ENCODE measurements at regions not wholly inside any gene's neighbourhood (a gene's known extent, or its start where the extent isn't known, plus 50 kb on each side); places are given as distances from the start of the nearest gene placed in this dataset.
"Not testable (repeated sequence)": the region's sequence is repeated elsewhere in the genome, so short reads cannot be mapped to it uniquely, and the experiment has no call there.

DNA sequence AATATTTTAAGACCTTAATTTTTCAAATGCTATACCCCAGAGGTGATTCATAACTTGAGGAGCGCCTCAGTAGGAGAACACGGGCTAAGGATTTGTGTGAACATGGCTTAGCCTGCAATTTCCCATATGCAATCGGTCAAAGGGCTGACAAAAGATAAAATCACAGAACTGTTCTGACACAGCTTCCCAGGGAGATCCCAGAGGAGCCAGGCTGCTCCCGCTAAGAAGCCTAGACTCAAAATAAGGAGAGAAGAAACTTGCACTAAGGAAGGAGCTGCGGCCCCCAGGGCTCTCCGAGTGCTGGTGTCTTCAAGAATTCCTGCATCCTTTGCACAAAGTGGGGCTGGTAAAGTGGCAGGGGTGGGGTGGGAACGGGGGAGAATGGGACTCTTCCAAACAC lies 106.3 kb upstream of the DLG1 start:
- no peak for DNase-seq

- no peak for DNase-seq
Measured at GRCh38 chr3:197404030-197404429, 105.6 kb upstream of the DLG1 start.

DNA sequence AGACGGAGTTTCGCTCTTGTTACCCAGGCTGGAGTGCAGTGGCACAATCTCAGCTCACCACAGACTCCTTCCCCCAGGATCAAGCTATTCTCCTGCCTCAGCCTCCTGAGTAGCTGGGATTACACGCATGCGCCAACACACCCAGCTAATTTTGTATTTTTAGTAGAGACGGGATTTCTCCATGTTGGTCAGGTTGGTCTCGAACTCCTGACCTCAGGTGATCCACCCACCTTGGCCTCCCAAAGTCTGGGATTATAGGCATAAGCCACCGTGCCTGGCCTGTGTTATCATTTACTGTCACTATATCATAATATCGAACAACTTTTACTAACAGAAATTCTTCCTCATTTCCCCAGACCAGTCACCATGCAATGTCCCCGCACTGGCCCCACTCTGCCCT lies 104.0 kb upstream of the DLG1 start:
- not testable (repeated sequence) for DNase-seq

DNA sequence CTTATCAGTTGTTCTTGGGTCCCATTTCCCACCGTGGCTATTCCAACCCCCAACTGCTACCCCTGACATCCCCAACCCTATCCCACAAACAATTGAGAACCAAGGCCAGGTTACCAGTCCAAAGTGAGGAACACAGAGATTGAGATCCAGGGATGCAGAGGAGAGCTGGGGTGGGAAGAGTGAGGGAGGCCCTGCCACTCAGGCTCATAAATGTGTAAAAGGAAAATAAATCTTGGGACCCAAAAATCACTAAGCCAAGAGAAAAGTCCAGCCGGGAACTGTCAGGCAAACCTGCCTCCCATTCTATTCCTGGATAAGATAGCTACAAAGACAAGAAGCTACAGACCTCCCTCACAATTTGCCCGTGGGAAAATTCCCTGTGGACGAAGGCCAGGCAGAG lies 101.1 kb upstream of the DLG1 start:
- DNase-seq, result no peak

- no peak for DNase-seq
Measured at GRCh38 chr3:197398286-197398878, 100.0 kb upstream of the DLG1 start.

DNA sequence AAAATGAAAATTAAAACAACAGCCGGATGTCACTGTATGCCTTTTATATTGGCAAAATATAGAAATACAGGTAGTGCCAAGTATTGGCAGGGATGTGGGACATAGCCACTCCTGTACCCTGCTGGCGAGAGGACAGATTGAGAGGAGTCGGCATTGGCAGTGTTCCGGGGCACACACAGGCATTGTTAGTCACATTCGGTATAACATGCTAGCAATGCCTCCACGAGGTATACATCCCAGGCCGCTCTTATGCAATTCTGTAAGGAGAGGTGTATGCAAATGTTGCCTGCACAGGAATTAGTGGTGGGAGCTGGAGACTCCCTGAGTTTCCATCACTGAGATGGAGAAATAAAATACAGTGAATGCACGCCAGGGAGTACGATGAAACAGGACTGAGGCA lies 99.4 kb upstream of the DLG1 start:
- no peak for DNase-seq

GRCh38 chr3:197394464-197395321 lies 96.3 kb upstream of the DLG1 start:
- DNase-seq, result no peak

- not testable (repeated sequence) for DNase-seq
Measured at GRCh38 chr3:197394126-197394463, 95.7 kb upstream of the DLG1 start.

DNA sequence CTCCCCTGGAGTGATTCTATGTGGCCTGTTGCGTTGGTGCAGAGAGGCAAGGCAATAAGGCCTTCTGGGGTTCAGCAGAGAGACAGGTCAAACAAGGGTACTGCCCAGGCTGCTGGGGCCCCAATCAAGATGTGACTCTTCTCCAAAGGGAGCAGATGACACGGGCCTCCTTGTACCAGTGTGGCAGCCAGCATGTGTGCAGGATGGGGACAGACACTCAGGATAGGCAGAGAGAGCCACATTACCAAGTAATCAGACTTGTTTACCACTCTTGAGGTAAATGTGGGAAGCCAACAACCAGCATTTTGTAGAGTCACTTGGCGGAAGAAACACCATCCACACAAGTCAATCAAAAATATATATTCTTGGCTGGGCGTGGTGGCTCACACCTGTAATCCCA lies 95.3 kb upstream of the DLG1 start:
- DNase-seq, result no peak

- DNase-seq, result no peak
Measured at GRCh38 chr3:197392961-197393360, 94.5 kb upstream of the DLG1 start.

GRCh38 chr3:197381371-197381770 lies 83.0 kb upstream of the DLG1 start:
- DNase-seq, result no peak

GRCh38 chr3:197380786-197381185 lies 82.4 kb upstream of the DLG1 start:
- no peak for DNase-seq

GRCh38 chr3:197378985-197379718 lies 80.7 kb upstream of the DLG1 start:
- no peak for DNase-seq

DNA sequence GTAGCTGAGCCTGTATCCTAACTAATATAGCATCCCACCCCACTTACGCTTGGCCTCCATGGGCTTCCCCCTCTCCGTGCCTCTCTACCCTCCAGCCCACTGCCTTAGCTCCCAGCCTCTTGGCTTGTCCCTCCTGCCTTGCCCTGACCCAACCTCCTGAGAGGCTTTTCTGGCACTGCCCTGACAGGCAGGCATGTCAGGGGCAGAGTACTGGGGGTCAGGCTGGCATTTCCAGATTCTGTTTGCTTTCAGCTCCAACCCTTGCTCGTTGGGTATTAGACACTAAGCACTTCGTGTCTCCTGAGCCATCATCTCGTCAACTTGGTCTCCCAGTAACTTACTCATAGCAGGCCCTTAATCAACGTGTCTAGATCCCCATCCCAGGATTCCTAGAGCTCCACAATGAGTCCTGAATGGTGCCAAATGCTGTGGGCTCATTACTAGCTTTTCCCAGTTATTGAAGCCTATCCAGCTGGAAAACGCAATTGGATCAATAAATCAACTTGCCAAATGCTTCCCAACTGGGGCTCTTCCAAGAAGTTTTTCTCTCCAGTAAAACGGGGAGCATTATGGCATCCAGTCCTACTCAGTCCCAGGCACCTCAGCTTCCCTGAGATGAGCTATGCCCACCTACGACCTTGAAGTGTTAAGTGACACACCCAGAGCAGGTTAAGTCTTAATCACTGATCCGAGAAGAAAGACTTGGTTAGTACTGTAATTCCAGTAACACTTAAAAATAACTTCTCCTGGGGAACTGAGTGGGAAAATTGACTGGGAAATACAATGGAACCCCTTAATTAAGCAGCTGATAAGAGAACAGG lies 78.5 kb upstream of the DLG1 start:
- no peak for DNase-seq

DNA sequence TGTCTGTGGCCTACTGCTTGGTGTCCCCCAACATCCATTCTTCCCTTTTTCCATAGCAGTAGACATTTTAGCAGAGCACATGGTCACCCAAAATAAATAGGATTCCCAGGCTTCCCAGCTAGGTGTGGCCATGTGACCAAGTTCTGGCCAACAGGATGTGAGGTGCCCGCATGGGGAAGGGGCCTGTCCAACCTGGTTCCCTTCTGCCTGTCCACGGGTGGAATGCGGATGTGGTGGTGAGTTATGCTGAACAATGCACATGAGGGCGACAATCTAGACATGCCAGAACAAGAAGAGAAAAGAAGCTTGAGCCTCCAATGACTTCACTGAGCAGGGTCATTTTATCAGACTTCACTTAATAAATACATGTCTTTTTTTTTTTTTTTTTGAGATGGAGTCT lies 77.6 kb upstream of the DLG1 start:
- DNase-seq, result no peak

GRCh38 chr3:197375001-197375441 lies 76.6 kb upstream of the DLG1 start:
- DNase-seq, result no peak

GRCh38 chr3:197373096-197373495 lies 74.7 kb upstream of the DLG1 start:
- DNase-seq, result no peak

GRCh38 chr3:197372047-197372661 lies 73.7 kb upstream of the DLG1 start:
- DNase-seq, result no peak

DNA sequence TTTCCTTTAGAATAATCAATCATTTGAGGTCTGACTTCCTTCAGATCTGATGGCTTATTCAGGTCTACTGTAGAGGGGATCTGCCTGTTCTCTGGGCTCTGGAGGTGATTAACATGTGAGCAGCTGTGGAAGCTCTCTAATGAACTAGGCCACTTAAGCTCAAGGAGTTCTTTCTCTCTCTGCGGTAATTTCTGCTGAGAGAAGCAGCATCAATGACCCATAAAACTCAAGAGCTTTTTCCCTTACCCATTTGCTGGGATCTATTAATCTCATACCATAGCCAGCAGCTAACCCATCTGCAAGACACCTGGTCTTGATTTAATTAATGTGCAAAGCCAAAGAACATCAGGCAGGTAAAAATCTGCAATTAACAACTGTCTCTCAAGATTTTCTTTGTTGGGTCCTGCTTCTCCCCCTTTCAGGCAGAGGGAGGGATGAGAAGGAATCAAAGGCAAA lies 73.2 kb upstream of the DLG1 start:
- DNase-seq, result no peak

DNA sequence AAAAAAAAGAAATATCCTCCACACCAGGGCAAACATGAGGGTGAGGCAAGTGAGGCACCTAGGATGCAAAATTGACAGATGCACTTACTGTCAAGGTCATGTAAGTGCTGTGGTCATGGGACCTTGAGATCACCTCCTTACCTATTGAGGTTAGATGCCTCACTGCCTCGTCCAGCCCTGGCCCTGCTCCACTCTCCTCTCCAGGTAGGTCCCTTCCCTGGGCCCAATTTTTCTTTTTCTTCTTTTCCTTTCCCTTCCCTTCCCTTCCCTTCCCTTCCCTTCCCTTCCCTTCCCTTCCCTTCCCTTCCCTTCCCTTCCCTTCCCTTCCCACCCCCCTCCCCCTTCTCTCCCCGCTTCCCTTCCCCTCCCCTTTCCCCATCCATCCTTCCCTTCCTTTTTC lies 71.1 kb upstream of the DLG1 start:
- no peak for DNase-seq

DNA sequence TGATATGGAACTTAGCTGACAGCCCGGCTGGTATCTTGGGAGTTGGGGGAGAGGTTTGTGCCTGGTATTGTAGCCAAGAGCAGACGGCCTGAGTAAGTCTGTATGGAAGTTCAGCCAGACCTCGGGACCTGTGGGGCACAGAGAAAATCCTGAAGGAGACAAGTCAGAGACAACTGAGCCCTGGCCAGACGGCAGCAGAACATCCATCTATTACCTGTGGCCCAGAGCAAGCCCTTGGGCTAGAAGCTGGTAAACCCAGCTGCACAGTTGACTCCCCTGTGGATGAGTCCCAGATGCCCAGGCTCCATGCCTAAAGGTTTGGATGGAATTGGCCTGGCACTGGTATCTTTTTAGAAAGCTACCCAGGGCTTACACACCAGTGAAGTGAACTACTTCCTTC lies 70.4 kb upstream of the DLG1 start:
- no peak for DNase-seq

GRCh38 chr3:197368330-197368729 lies 69.9 kb upstream of the DLG1 start:
- no peak for DNase-seq
